Neuron (in vitro differentiated cells): ENCODE measurements at regions not wholly inside any gene's neighbourhood (a gene's known extent, or its start where the extent isn't known, plus 50 kb on each side); places are given as distances from the start of the nearest gene placed in this dataset.

ENCODE experiments used
- H2AFZ ChIP-seq: one replicate; pipeline ENCODE4 v1.6.1; 2013; ENCODE audit warnings: low read depth, mild to moderate bottlenecking, inconsistent platforms, low read length, moderate library complexity
- H3K27me3 ChIP-seq: one replicate; pipeline ENCODE4 v1.6.1; 2013; ENCODE audit warnings: low read length; ENCODE audit not compliant: insufficient read depth
- H3K36me3 ChIP-seq: one replicate; pipeline ENCODE4 v1.6.1; 2013; ENCODE audit warnings: low read length; ENCODE audit not compliant: insufficient read depth
- H3K4me1 ChIP-seq: one replicate; pipeline ENCODE4 v1.6.1; 2013; ENCODE audit warnings: low read length; ENCODE audit not compliant: insufficient read depth
- H3K4me3 ChIP-seq: 2 replicates; pipeline ENCODE4 v1.5.1; 2013; ENCODE audit warnings: mild to moderate bottlenecking, low read length, moderate library complexity
- H3K9me3 ChIP-seq: one replicate; pipeline ENCODE4 v1.6.1; 2013; ENCODE audit warnings: low read length

DNA sequence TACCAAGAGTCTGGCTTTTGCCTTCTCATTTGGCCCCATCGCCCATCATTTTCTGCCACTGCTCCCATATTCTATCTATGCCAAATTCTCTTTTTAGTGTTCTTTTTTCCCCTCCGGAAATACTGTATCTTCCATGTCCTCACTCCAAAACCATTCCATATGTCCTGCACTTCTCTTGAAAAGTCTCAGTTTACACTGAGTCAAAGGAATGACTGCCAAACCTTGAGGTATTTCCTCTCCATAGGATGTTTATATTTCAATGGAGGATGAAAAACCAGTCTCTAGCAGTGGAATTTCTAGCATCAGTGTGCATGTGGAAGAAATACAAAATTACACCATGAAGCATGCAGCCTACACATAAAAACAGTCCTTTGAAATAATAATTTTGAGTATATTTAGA lies 121.4 kb upstream of the PHYHIPL start:
- Histone ChIP-seq H3K27me3 (peaks cover 4% of the 10 kb centered on the region), H3K9me3 (no peaks in the 10 kb centered on the region), H3K4me3 (no peak overlapping the region), H2AFZ (no peak overlapping the region), H3K36me3 (no peaks in the 10 kb centered on the region), H3K4me1 (no peaks in the 10 kb centered on the region)

- H3K27me3 ChIP-seq, result peaks cover 6% of the 10 kb centered on the region
- H3K36me3 ChIP-seq, result no peaks in the 10 kb centered on the region
- no peak overlapping the region for H2AFZ ChIP-seq
- H3K9me3 ChIP-seq, result no peaks in the 10 kb centered on the region
- no peaks in the 10 kb centered on the region for H3K4me1 ChIP-seq
- no peak overlapping the region for H3K4me3 ChIP-seq
These were observed 119.1 kb upstream of the PHYHIPL start for GRCh38 chr10:59057345-59057744.

- Histone ChIP-seq H3K4me1 (peaks cover 7% of the 10 kb centered on the region), H3K4me3 (no peak overlapping the region), H3K36me3 (no peaks in the 10 kb centered on the region), H3K9me3 (no peaks in the 10 kb centered on the region), H2AFZ (no peak overlapping the region), H3K27me3 (peaks cover 6% of the 10 kb centered on the region)
These were observed 115.6 kb upstream of the PHYHIPL start for GRCh38 chr10:59060852-59061251.

DNA sequence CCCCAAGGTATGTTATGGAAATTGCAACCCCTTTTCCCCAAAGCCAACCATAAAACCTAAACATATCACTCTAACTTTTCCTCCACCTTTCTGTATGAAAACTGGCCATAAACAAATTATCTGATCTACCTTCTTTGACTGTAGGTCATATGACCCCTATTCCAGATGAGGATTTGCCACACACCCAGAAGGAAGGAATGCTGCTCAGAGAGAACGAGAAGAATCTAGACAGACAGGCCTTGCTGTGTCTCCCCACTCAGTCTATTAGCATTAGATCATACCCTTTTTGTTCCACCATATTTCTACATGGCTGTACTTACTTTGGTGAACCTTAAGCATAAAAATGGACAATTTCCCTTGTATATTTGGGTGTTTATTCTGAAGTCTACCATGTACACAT lies 113.0 kb upstream of the PHYHIPL start:
- H3K9me3 ChIP-seq, result no peaks in the 10 kb centered on the region
- H3K4me3 ChIP-seq, result no peak overlapping the region
- H3K27me3 ChIP-seq, result peaks cover 6% of the 10 kb centered on the region
- no peaks in the 10 kb centered on the region for H3K36me3 ChIP-seq
- no peak overlapping the region for H2AFZ ChIP-seq
- H3K4me1 ChIP-seq, result peaks cover 7% of the 10 kb centered on the region

- Histone ChIP-seq H2AFZ (no peak overlapping the region), H3K9me3 (no peaks in the 10 kb centered on the region), H3K4me3 (no peak overlapping the region), H3K27me3 (peaks cover 2% of the 10 kb centered on the region), H3K4me1 (peaks cover 7% of the 10 kb centered on the region), H3K36me3 (no peaks in the 10 kb centered on the region)
These were observed 112.3 kb upstream of the PHYHIPL start for GRCh38 chr10:59064080-59064692.

GRCh38 chr10:59064759-59065539 lies 111.5 kb upstream of the PHYHIPL start:
- Histone ChIP-seq H3K27me3 (peaks cover 2% of the 10 kb centered on the region), H3K4me1 (peaks cover 7% of the 10 kb centered on the region), H3K36me3 (no peaks in the 10 kb centered on the region), H2AFZ (no peak overlapping the region), H3K9me3 (no peaks in the 10 kb centered on the region), H3K4me3 (no peak overlapping the region)

DNA sequence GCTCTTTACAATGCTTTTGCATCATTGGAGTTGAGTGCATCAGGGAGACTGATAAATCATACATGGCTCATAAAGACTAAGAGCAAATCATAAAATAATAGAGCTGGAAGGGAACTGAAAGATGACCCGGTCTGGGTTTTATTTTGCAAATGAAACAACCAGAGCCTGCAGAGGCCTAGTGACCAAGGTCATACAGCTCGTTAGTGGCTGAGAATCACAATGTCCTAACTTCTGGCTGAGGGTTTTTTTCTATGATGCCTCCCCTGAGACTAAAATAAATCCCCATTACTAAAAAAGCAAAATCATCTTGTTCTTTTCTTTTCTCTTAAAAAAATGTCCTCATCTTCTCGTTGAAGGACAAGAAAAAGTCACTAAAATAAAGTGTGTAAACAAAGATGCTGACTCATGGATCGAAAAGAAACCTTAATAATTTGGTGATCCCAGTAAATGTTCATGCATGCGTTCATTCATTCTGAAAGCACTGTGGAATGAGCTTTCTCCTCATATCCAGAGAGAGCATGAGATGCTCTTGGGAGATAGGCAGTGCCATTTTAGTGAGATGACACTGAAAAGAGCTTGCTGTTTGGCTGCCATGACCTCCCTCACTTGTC lies 107.8 kb upstream of the PHYHIPL start:
- peaks cover 5% of the 10 kb centered on the region for H3K27me3 ChIP-seq
- no peak overlapping the region for H2AFZ ChIP-seq
- H3K9me3 ChIP-seq, result no peaks in the 10 kb centered on the region

DNA sequence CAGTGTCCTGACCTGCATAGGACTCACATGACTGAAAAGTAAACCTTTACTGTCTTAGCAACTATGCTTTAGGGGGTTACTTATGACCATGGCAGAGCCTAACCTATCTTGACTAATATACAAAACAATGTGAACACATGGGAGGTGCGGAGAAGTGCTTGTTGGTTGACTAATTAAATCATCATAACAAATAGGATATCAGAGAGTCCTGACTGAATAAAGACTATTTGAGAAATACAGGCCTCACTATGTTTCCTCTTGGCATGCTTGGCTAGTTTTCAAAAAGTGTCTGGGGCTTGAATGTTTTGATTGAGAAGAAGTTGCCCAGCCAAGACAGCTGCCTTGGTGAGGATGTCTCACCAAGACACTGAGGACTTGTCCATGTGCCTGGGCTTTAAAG lies 104.4 kb upstream of the PHYHIPL start:
- peaks cover 5% of the 10 kb centered on the region for H3K27me3 ChIP-seq
- no peaks in the 10 kb centered on the region for H3K9me3 ChIP-seq
- no peaks in the 10 kb centered on the region for H3K4me1 ChIP-seq
- no peak overlapping the region for H3K4me3 ChIP-seq
- no peaks in the 10 kb centered on the region for H3K36me3 ChIP-seq
- H2AFZ ChIP-seq, result no peak overlapping the region

More for the DNA sequence above, 107.8 kb upstream of the PHYHIPL start:
- H3K36me3 ChIP-seq, result no peaks in the 10 kb centered on the region
- no peak overlapping the region for H3K4me3 ChIP-seq
- H3K4me1 ChIP-seq, result peaks cover 7% of the 10 kb centered on the region

GRCh38 chr10:59073456-59074053 lies 102.9 kb upstream of the PHYHIPL start:
- Histone ChIP-seq H3K4me1 (no peaks in the 10 kb centered on the region), H3K9me3 (no peaks in the 10 kb centered on the region), H3K36me3 (no peaks in the 10 kb centered on the region), H2AFZ (no peak overlapping the region), H3K27me3 (peaks cover 5% of the 10 kb centered on the region), H3K4me3 (no peak overlapping the region)

DNA sequence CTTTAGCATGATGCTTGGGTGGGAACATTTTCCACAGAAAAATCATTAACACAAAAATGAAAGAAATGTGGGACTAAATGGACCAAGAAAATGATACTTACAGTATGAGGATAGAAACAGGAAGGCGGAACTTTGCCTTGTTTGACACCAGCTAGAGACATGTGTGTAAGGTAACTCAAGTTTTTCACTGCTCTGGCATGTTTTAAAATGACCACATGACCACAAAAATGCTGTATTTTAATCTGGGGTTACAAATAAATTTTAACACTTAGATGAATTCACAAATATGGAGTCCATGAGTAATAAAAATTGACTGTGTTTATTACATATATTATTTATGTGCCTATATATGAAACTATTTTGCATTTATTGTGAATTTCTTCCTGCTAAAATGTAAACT lies 100.9 kb upstream of the PHYHIPL start:
- H3K36me3 ChIP-seq, result no peaks in the 10 kb centered on the region
- no peaks in the 10 kb centered on the region for H3K9me3 ChIP-seq
- H2AFZ ChIP-seq, result no peak overlapping the region
- peaks cover 5% of the 10 kb centered on the region for H3K27me3 ChIP-seq
- no peaks in the 10 kb centered on the region for H3K4me1 ChIP-seq
- H3K4me3 ChIP-seq, result no peak overlapping the region

DNA sequence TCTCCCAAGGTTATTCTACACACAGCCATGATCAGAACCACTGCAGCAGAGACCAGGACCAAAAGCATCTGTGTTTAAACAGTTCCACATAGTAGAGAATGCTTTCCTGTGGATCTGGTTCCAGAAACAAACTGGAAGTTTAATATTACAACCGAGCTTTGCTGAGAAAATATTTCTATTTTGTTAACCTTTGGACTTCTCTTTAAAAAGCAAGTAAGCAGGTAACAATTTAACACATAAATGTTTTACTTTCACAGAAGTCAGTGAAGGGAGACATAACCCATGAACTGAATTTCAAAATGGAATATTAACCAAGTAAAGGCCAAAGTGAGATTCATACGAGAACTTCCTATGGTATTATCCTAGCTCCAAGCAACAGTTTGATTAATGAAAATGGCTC lies 98.6 kb upstream of the PHYHIPL start:
- no peak overlapping the region for H3K4me3 ChIP-seq
- H2AFZ ChIP-seq, result no peak overlapping the region
- no peaks in the 10 kb centered on the region for H3K4me1 ChIP-seq
- H3K9me3 ChIP-seq, result no peaks in the 10 kb centered on the region
- H3K27me3 ChIP-seq, result peaks cover 5% of the 10 kb centered on the region
- H3K36me3 ChIP-seq, result no peaks in the 10 kb centered on the region

GRCh38 chr10:59078978-59079377 lies 97.5 kb upstream of the PHYHIPL start:
- Histone ChIP-seq H3K4me1 (no peaks in the 10 kb centered on the region), H3K4me3 (no peak overlapping the region), H3K9me3 (no peaks in the 10 kb centered on the region), H3K27me3 (no peaks in the 10 kb centered on the region), H2AFZ (no peak overlapping the region), H3K36me3 (no peaks in the 10 kb centered on the region)
